ENCODE measurements at regions not wholly inside any gene's neighbourhood (a gene's known extent, or its start where the extent isn't known, plus 50 kb on each side); places are given as distances from the start of the nearest gene placed in this dataset.

GRCh38 chr21:18460979-18461378 lies 57.4 kb upstream of the TMPRSS15 start:
- TF ChIP-seq ZNF274 (IDR thresholded peaks at IDR 0.05; ENCODE audit: low read depth, low read length) (no peak), YY1 (IDR thresholded peaks at IDR 0.05; ENCODE audit: insufficient read depth, insufficient read length) (no peak)

All from NT2/D1 (cell line).